ENCODE measurements at regions not wholly inside any gene's neighbourhood (a gene's known extent, or its start where the extent isn't known, plus 50 kb on each side); places are given as distances from the start of the nearest gene placed in this dataset.

DNA sequence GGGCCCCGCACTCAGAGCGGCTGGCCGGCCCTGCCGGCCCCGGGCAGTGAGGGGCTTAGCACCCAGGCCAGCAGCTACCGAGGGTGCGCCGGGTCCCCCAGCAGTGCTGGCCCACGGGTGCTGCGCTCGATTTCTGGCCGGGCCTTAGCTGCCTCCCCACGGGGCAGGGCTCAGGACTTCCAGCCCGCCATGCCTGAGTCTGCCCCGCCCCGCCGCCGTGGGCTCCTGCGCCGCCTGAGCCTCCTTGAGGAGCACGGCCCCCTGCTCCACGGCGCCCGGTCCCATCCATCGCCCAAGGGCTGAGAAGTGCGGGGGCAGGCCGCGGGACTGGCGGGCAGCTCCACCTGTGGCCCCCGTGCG is 67.9 kb upstream of the AMZ2 start:
- no peak overlapping the region for H3K4me3 ChIP-seq (ENCODE audit: insufficient read depth, low read length)
- no peak overlapping the region for H3K4me2 ChIP-seq (ENCODE audit: insufficient read depth, low read length)
- H3K4me1 ChIP-seq (ENCODE audit: insufficient read depth, low read length), result no peaks in the 10 kb centered on the region
- no peaks in the 10 kb centered on the region for H3K36me3 ChIP-seq (ENCODE audit: insufficient read depth, low read length)
- no peaks in the 10 kb centered on the region for H3K9me3 ChIP-seq (ENCODE audit: low read depth, low read length)
- H3K27me3 ChIP-seq (ENCODE audit: insufficient read depth, low read length), result no peaks in the 10 kb centered on the region
- DNase-seq (ENCODE audit: insufficient read length, low spot score, missing footprints), result no peak
- H4K20me1 ChIP-seq (ENCODE audit: insufficient read depth, low read length), result no peaks in the 10 kb centered on the region
- no peaks in the 10 kb centered on the region for H3K79me2 ChIP-seq (ENCODE audit: insufficient read depth, low read length)
- TF ChIP-seq, protein P1, sequence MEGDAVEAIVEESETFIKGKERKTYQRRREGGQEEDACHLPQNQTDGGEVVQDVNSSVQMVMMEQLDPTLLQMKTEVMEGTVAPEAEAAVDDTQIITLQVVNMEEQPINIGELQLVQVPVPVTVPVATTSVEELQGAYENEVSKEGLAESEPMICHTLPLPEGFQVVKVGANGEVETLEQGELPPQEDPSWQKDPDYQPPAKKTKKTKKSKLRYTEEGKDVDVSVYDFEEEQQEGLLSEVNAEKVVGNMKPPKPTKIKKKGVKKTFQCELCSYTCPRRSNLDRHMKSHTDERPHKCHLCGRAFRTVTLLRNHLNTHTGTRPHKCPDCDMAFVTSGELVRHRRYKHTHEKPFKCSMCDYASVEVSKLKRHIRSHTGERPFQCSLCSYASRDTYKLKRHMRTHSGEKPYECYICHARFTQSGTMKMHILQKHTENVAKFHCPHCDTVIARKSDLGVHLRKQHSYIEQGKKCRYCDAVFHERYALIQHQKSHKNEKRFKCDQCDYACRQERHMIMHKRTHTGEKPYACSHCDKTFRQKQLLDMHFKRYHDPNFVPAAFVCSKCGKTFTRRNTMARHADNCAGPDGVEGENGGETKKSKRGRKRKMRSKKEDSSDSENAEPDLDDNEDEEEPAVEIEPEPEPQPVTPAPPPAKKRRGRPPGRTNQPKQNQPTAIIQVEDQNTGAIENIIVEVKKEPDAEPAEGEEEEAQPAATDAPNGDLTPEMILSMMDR (IDR thresholded peaks at IDR 0.05; ENCODE audit: extremely low read depth, low read depth, low read length), result no peak
- no peak overlapping the region for H3K27ac ChIP-seq (ENCODE audit: low read depth, low read length)
- no peak overlapping the region for H2AFZ ChIP-seq (ENCODE audit: low read length)

DNA sequence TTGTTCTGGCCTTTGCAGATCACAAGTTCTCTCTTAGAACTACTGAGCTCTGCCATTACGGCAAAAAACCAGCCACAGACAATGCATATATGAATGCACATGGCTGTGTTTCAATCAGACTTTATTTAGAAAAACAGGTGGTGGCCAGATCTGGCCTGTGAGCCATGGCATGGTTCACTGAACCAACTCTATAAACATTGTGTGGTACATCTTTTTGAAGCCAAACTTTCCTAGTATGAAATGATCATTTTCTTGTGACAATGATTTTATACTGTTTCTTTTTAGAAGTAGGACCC is 65.9 kb upstream of the AMZ2 start:
- Histone ChIP-seq H2AFZ (ENCODE audit: low read length) (no peak overlapping the region), H3K4me1 (ENCODE audit: insufficient read depth, low read length) (no peaks in the 10 kb centered on the region), H3K36me3 (ENCODE audit: insufficient read depth, low read length) (no peaks in the 10 kb centered on the region), H3K27ac (ENCODE audit: low read depth, low read length) (no peak overlapping the region), H3K4me3 (ENCODE audit: insufficient read depth, low read length) (no peak overlapping the region), H3K9me3 (ENCODE audit: low read depth, low read length) (no peaks in the 10 kb centered on the region), H4K20me1 (ENCODE audit: insufficient read depth, low read length) (no peaks in the 10 kb centered on the region), H3K79me2 (ENCODE audit: insufficient read depth, low read length) (no peaks in the 10 kb centered on the region), H3K27me3 (ENCODE audit: insufficient read depth, low read length) (no peaks in the 10 kb centered on the region), H3K4me2 (ENCODE audit: insufficient read depth, low read length) (no peak overlapping the region)
- TF ChIP-seq, protein P1 (IDR thresholded peaks at IDR 0.05; ENCODE audit: extremely low read depth, low read depth, low read length), result no peak
- no peak for DNase-seq (ENCODE audit: insufficient read length, low spot score, missing footprints)

DNA sequence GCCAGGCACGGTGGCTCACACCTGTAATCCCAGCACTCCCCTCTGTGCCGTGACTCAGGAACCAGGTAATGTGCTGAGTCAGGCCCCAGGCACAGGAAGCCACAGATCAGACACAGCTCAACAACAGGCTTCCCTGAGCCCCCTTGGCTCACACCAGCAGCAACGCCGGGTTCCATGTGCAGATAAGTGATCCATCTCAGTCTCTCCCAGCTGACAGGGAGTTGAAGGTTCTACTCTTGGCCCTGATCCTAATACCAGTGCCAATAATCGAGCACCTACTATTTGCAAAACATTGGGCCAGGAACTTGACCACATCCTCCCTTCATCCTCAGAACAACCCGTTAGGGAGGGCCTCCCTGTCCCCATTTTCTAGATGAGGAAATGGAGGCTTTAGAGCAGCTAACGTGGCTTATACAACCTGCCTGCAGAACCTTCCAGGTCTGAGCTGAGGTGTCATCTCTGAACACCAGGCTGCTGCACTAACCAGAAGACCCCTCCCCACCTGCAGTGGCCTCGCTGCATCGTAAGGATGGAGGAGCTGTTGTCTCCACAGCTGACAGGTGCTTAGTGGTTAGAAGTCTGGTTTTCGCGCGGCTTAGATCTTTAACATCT is 64.8 kb upstream of the AMZ2 start:
- Histone ChIP-seq H3K4me1 (ENCODE audit: insufficient read depth, low read length) (no peaks in the 10 kb centered on the region), H3K4me2 (ENCODE audit: insufficient read depth, low read length) (no peak overlapping the region), H3K79me2 (ENCODE audit: insufficient read depth, low read length) (no peaks in the 10 kb centered on the region), H3K27me3 (ENCODE audit: insufficient read depth, low read length) (no peaks in the 10 kb centered on the region), H3K4me3 (ENCODE audit: insufficient read depth, low read length) (no peak overlapping the region), H3K27ac (ENCODE audit: low read depth, low read length) (no peak overlapping the region), H3K9me3 (ENCODE audit: low read depth, low read length) (no peaks in the 10 kb centered on the region), H3K36me3 (ENCODE audit: insufficient read depth, low read length) (no peaks in the 10 kb centered on the region), H2AFZ (ENCODE audit: low read length) (no peak overlapping the region), H4K20me1 (ENCODE audit: insufficient read depth, low read length) (no peaks in the 10 kb centered on the region)
- TF ChIP-seq, protein P1 (IDR thresholded peaks at IDR 0.05; ENCODE audit: extremely low read depth, low read depth, low read length), result no peak
- DNase-seq (ENCODE audit: insufficient read length, low spot score, missing footprints), result no peak

- H3K4me2 ChIP-seq (ENCODE audit: insufficient read depth, low read length), result no peak overlapping the region
- H2AFZ ChIP-seq (ENCODE audit: low read length), result no peak overlapping the region
- H3K36me3 ChIP-seq (ENCODE audit: insufficient read depth, low read length), result no peaks in the 10 kb centered on the region
- DNase-seq (ENCODE audit: insufficient read length, low spot score, missing footprints), result no peak
- no peaks in the 10 kb centered on the region for H3K79me2 ChIP-seq (ENCODE audit: insufficient read depth, low read length)
- H3K4me1 ChIP-seq (ENCODE audit: insufficient read depth, low read length), result no peaks in the 10 kb centered on the region
- no peak overlapping the region for H3K4me3 ChIP-seq (ENCODE audit: insufficient read depth, low read length)
- no peak overlapping the region for H3K27ac ChIP-seq (ENCODE audit: low read depth, low read length)
- TF ChIP-seq, protein P1 (IDR thresholded peaks at IDR 0.05; ENCODE audit: extremely low read depth, low read depth, low read length), result no peak
- no peaks in the 10 kb centered on the region for H3K27me3 ChIP-seq (ENCODE audit: insufficient read depth, low read length)
- H4K20me1 ChIP-seq (ENCODE audit: insufficient read depth, low read length), result no peaks in the 10 kb centered on the region
- no peaks in the 10 kb centered on the region for H3K9me3 ChIP-seq (ENCODE audit: low read depth, low read length)
Observed at GRCh38 chr17:68184141-68184571, 63.7 kb upstream of the AMZ2 start.
